Spleen (tissue), 11 donors: ENCODE measurements at regions not wholly inside any gene's neighbourhood (a gene's known extent, or its start where the extent isn't known, plus 50 kb on each side); places are given as distances from the start of the nearest gene placed in this dataset.
"Not testable (repeated sequence)": the region's sequence is repeated elsewhere in the genome, so short reads cannot be mapped to it uniquely, and the experiment has no call there.

Source experiments
- DNase-seq: peaks from one replicate; pipeline ENCODE4 v3.0.0-alpha.2; 2020
- H3K27ac ChIP-seq, 8 donors: fragments of 200-600 bp; sonication (generic) in 7 of 8; 1 replicate in 4 of 8; 2 replicates in 4 of 8; pipeline versions ENCODE4 v1.5.0 to v1.8.0; 2016 to 2021; ENCODE audit warnings: inconsistent platforms in 4 of 8, mild to moderate bottlenecking in 4 of 8, moderate library complexity in 1 of 8
- H3K27me3 ChIP-seq, 7 donors: fragments of 200-600 bp; sonication (generic) in 6 of 7; replicated peaks in 1 of 7; 1 replicate in 4 of 7; 2 replicates in 3 of 7; pipeline versions ENCODE4 v1.5.0 to v1.8.0; 2016 to 2021; ENCODE audit warnings: inconsistent platforms in 3 of 7, mild to moderate bottlenecking in 1 of 7
- H3K36me3 ChIP-seq, 6 donors: fragments of 200-600 bp; sonication (generic) in 5 of 6; 1 replicate in 4 of 6; 2 replicates in 2 of 6; pipeline versions ENCODE4 v1.5.0 to v1.8.0; 2016 to 2021; ENCODE audit warnings: inconsistent platforms in 2 of 6
- H3K4me1 ChIP-seq, 6 donors: fragments of 200-600 bp; sonication (generic) in 5 of 6; 1 replicate in 3 of 6; 2 replicates in 3 of 6; pipeline versions ENCODE4 v1.5.0 to v1.8.0; 2016 to 2021; ENCODE audit warnings: inconsistent platforms in 3 of 6
- H3K4me3 ChIP-seq, 8 donors: fragments of 200-600 bp; sonication (generic) in 7 of 8; 1 replicate in 4 of 8; 2 replicates in 4 of 8; pipeline versions ENCODE4 v1.5.0 to v1.8.0; 2016 to 2021; ENCODE audit warnings: inconsistent platforms in 4 of 8, mild to moderate bottlenecking in 4 of 8, moderate library complexity in 2 of 8
- H3K9me3 ChIP-seq, 8 donors: fragments of 200-600 bp; sonication (generic) in 7 of 8; 1 replicate in 4 of 8; 2 replicates in 4 of 8; pipeline versions ENCODE4 v1.5.0 to v1.8.0; 2016 to 2021; ENCODE audit warnings: inconsistent platforms in 4 of 8
- POLR2A ChIP-seq, 3 donors: fragments of 450-650 bp; IDR thresholded peaks; one replicate each; pipeline ENCODE4 v1.5.1; 2017; ENCODE audit warnings: antibody characterized with exemption in 3 of 3, mild to moderate bottlenecking in 1 of 3
- POLR2AphosphoS5 ChIP-seq, 3 donors: sonication (generic); formaldehyde crosslinking; IDR thresholded peaks; one replicate each; pipeline ENCODE4 v1.5.1; 2017; ENCODE audit warnings: antibody characterized with exemption in 3 of 3
- WGBS, 5 donors: extraction: QIAGEN DNeasy Blood & Tissue Kit in 3 of 5; methylation state at CpG; one replicate each; pipeline versions ENCODE4 v1.1.5 to v1.1.7; 2013 to 2018; 5-methylcytosine and 5-hydroxymethylcytosine counted together
- intact Hi-C: fragments of 100-400 bp; cut with DNase I; formaldehyde crosslinking; loops from one replicate; pipeline ENCODE4 v1.15.0; 2023; ENCODE audit warnings: low total_unique reads
- TF ChIP-seq, protein P1 (sequence below), 11 experiments: fragments of 200-600 bp in 7 of 11; fragments of 450-650 bp in 4 of 11; sonication (generic) in 4 of 11; IDR thresholded peaks in 8 of 11; conservative IDR thresholded peaks in 3 of 11; 1 replicate in 7 of 11; 2 replicates in 4 of 11; pipeline versions ENCODE4 v1.4.0 to v1.8.0; 2016 to 2021; ENCODE audit warnings: antibody characterized with exemption in 11 of 11, inconsistent platforms in 4 of 11, mild to moderate bottlenecking in 1 of 11
- donor health status: healthy with polysubstance abuse.
- donor health status: DM: no; HTN: no; CAD: no; lungs with moderate emphysema.
- donor health status: DM: no; HTN: no; CAD: no.
- donor health status: Bipolar disorder and iron deficiency.
- donor health status: healthy.
- donor health status: DM: no; HTN: no; CAD: no.
- donor health status: DM: yes; HTN: yes; CAD: no.

DNA sequence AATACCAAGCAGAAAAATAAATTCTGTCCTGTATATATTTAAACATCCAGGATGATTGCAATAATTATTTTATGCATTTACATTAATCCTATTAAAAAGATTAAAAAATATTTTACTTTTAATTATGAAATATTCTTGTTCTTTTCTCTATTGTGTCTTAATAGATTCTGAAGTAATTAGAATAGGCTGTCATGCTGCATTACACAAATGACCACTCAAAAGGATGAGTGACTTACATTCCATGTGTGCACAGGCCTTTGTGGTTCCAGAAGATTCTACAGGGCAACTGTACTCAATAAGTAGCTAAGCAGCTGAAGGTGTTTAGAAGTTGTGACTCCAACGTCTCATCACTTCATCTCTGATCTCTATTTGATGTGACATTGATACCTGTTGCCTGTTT, 745.9 kb upstream of the CCDC179 start:
- TF ChIP-seq POLR2A (IDR thresholded peaks at IDR 0.05) (no peak), POLR2AphosphoS5 (IDR thresholded peaks at IDR 0.05) (no peak)
- TF ChIP-seq, protein P1, sequence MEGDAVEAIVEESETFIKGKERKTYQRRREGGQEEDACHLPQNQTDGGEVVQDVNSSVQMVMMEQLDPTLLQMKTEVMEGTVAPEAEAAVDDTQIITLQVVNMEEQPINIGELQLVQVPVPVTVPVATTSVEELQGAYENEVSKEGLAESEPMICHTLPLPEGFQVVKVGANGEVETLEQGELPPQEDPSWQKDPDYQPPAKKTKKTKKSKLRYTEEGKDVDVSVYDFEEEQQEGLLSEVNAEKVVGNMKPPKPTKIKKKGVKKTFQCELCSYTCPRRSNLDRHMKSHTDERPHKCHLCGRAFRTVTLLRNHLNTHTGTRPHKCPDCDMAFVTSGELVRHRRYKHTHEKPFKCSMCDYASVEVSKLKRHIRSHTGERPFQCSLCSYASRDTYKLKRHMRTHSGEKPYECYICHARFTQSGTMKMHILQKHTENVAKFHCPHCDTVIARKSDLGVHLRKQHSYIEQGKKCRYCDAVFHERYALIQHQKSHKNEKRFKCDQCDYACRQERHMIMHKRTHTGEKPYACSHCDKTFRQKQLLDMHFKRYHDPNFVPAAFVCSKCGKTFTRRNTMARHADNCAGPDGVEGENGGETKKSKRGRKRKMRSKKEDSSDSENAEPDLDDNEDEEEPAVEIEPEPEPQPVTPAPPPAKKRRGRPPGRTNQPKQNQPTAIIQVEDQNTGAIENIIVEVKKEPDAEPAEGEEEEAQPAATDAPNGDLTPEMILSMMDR (IDR thresholded peaks at IDR 0.05 in 8 of 11, conservative IDR thresholded peaks at IDR 0.05 in 3 of 11) = no peak
- no peak overlapping the region for H3K4me3 ChIP-seq
- intact Hi-C loops = no loop called here

DNA sequence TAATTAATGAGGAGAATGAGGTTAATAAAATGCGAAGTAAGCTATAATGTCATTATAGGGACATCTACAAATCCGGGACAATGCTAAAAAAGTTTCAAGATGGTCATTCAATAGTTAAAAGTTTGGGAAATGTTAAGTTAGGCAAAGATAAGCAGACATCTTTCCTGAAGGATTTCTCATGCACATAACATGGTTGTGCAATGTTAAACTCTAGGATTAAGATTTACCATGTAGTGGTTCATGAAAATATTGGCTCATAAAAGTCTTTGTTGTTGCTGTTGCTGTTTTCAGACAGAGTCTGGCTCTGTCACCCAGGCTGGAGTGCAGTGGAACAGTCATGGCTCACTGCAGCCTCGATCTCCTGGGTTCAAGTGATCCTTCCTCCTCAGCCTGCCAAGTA, 751.5 kb upstream of the CCDC179 start:
- Histone ChIP-seq H3K36me3 (no peaks in the 10 kb centered on the region), H3K27me3 (no peaks in the 10 kb centered on the region), H3K9me3 (peaks cover 0 to 4% (median 0%) of the 10 kb centered on the region in 8 donors), H3K27ac (no peak overlapping the region), H3K4me3 (no peak overlapping the region), H3K4me1 (no peaks in the 10 kb centered on the region)
- no peak for DNase-seq
- TF ChIP-seq, protein P1 (IDR thresholded peaks at IDR 0.05 in 8 of 11, conservative IDR thresholded peaks at IDR 0.05 in 3 of 11) = no peak
- TF ChIP-seq POLR2AphosphoS5 (IDR thresholded peaks at IDR 0.05) (no peak), POLR2A (IDR thresholded peaks at IDR 0.05) (no peak)
- WGBS, 5 donors = 69 to 85% (median 74%) methylated on average over 3 of the region's 3 CpGs
- intact Hi-C loops = loop anchor here (10.0 kb wide), 1 partner anchor 63 kb away; no protein-coding TSS in a partner anchor

More for the DNA sequence above, 745.9 kb upstream of the CCDC179 start:
- no peaks in the 10 kb centered on the region for H3K36me3 ChIP-seq
- DNase-seq = no peak
- WGBS, 5 donors = 60 to 76% (median 66%) methylated on average over 1 of the region's 1 CpG
- no peaks in the 10 kb centered on the region for H3K4me1 ChIP-seq
- H3K27ac ChIP-seq = no peak overlapping the region
- no peaks in the 10 kb centered on the region for H3K27me3 ChIP-seq
- peaks cover 0 to 3% (median 0%) of the 10 kb centered on the region in 8 donors for H3K9me3 ChIP-seq

DNA sequence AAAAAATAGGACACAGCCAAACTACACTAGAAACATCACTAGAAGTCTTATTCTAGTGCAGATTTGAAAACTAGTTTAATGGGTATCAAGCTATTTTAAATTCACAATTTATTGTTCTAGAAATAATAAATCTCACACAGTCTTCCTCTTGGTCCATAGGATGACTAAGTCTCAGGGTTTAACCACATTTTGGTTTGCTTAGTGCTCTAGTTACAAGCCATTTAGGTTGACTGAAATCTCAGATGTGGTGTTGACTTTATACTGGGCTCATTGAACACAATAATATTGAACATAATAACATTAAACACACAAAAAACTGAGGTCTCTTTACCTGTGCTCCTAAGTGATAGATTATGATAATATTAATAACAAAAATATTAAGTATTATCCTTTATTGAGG, 760.3 kb upstream of the CCDC179 start:
- TF ChIP-seq POLR2AphosphoS5 (IDR thresholded peaks at IDR 0.05) (no peak), POLR2A (IDR thresholded peaks at IDR 0.05) (no peak)
- TF ChIP-seq, protein P1 (IDR thresholded peaks at IDR 0.05 in 8 of 11, conservative IDR thresholded peaks at IDR 0.05 in 3 of 11) = no peak
- H3K4me3 ChIP-seq = no peak overlapping the region
- DNase-seq = no peak
- H3K27me3 ChIP-seq = no peaks in the 10 kb centered on the region
- H3K36me3 ChIP-seq = no peaks in the 10 kb centered on the region
- no peak overlapping the region for H3K27ac ChIP-seq
- H3K4me1 ChIP-seq = no peaks in the 10 kb centered on the region
- H3K9me3 ChIP-seq = peaks cover 0 to 10% (median 0%) of the 10 kb centered on the region in 8 donors
- intact Hi-C loops = no loop called here

DNA sequence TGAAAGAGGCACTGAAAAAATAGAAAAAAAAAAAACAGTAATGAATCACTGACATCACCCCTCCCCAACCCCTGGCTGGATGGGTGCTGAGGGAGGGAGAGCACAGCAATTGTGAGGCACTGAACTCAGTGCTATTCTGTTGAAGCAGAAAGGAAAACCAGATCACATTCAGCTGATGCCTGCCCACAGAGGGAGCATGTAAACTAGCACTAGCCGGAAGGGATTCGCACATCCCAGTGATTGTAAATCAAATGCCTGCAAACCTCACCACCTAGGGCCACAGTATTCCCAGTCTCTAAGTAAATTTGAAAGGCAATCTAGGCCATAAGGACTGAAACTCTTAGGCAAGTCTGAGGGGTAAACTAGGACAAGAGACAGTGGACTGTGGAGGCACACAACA, 772.0 kb upstream of the CCDC179 start:
- DNase-seq = no peak
- Histone ChIP-seq H3K27ac (no peak overlapping the region), H3K9me3 (peaks cover 0 to 26% (median 10%) of the 10 kb centered on the region in 8 donors), H3K4me3 (no peak overlapping the region), H3K27me3 (no peaks in the 10 kb centered on the region), H3K4me1 (no peaks in the 10 kb centered on the region), H3K36me3 (no peaks in the 10 kb centered on the region)
- WGBS, 5 donors = 72 to 100% (median 87%) methylated on average over 2 of the region's 2 CpGs
- TF ChIP-seq POLR2A (IDR thresholded peaks at IDR 0.05) (no peak), POLR2AphosphoS5 (IDR thresholded peaks at IDR 0.05) (no peak)
- intact Hi-C loops = no loop called here

DNA sequence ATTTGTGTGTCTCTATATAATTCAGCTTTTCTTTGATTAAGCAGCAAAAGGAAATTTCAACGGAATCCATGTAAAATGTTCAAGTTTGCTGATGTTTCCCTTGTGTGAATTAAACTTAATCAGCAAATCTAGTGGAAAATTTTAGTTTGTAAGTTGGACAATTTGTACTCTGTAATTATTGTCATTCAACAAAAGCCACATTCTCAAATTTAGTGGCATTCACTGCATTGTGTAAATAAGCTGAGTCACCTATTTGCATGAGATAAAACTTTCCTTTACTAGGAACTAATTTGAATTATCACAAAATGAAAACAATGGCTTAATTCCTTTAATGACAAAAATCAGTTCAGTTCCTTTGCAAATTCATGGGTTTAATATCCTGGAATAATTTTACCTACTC, 784.2 kb upstream of the CCDC179 start:
- no peak for TF ChIP-seq POLR2AphosphoS5 (IDR thresholded peaks at IDR 0.05)
- no peak for TF ChIP-seq POLR2A (IDR thresholded peaks at IDR 0.05)
- TF ChIP-seq, protein P1 (IDR thresholded peaks at IDR 0.05 in 8 of 11, conservative IDR thresholded peaks at IDR 0.05 in 3 of 11) = no peak
- Histone ChIP-seq H3K4me3 (no peak overlapping the region), H3K4me1 (no peaks in the 10 kb centered on the region), H3K27ac (no peak overlapping the region), H3K9me3 (peaks cover 0 to 22% (median 10%) of the 10 kb centered on the region in 8 donors), H3K27me3 (no peaks in the 10 kb centered on the region), H3K36me3 (no peaks in the 10 kb centered on the region)
- WGBS, 5 donors = 68 to 93% (median 76%) methylated on average over 1 of the region's 1 CpG
- DNase-seq = no peak
- intact Hi-C loops = no loop called here

DNA sequence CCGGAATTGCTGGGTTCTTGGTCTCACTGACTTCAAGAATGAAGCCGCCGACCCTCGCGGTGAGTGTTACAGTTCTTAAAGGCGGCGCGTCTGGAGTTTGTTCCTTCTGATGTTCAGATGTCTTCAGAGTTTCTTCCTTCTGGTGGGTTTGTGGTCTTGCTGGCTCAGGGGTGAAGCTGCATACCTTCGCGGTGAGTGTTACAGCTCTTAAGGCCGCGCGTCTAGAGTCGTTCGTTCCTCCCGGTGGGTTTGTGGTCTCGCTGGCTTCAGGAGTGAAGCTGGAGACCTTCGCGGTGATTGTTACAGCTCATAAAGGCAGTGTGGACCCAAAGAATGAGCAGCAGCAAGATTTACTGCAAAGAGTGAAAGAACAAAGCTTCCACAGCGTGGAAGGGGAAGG, 792.1 kb upstream of the CCDC179 start:
- H3K27me3 ChIP-seq, H3K36me3 ChIP-seq, H3K27ac ChIP-seq, H3K4me1 ChIP-seq, H3K4me3 ChIP-seq, intact Hi-C loops, DNase-seq: not testable (repeated sequence)
- peaks cover 0 to 37% (median 20%) of the 10 kb centered on the region in 8 donors for H3K9me3 ChIP-seq
- WGBS, 5 donors = 93 to 96% (median 95%) methylated on average over 20 of the region's 20 CpGs
